Thyroid gland (tissue), 4 donors: ENCODE measurements at regions not wholly inside any gene's neighbourhood (a gene's known extent, or its start where the extent isn't known, plus 50 kb on each side); places are given as distances from the start of the nearest gene placed in this dataset.

ENCODE experiments used
- POLR2A ChIP-seq, 2 donors: fragments of 450-650 bp; IDR thresholded peaks; one replicate each; pipeline ENCODE4 v1.6.1; 2017; ENCODE audit warnings: antibody characterized with exemption in 2 of 2, mild to moderate bottlenecking in 2 of 2, moderate library complexity in 1 of 2
- TF ChIP-seq, protein P1 (sequence below), 6 experiments: fragments of 200-600 bp in 3 of 6; fragments of 450-650 bp in 3 of 6; sonication (generic) in 3 of 6; IDR thresholded peaks; one replicate each; pipeline ENCODE4 v1.5.1; 2016 to 2019; ENCODE audit warnings: antibody characterized with exemption in 6 of 6, mild to moderate bottlenecking in 2 of 6, inconsistent platforms in 1 of 6, moderate library complexity in 1 of 6

DNA sequence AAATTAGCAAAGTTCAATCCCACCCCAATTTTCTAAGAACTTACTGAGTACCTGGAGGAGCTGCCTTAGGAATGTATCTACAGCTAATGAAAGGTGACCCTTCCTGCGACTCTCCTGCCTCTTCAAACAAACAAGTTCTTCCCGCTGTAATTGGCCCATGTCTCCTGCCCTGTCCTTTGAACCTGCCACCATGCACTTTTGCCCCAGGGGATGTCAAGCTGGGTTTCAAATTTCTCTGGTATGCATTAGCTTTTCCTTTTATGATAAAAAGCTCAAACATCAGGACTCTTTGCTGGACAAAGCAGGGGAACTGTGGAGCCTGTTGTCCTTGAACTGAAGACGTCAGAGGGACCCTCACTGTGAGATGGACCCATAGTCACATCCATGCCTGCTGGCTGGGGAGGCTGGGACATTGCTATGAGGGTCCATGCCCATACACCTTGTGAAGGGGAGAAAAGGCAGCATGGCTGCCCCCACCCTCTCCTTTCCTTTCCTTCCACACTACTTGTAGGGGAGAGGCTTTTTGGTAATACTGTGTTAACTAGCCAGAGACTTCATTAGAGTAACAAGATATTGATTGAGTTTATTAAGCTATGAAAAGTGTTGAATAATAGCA lies 210.7 kb upstream of the COPS8 start:
- TF ChIP-seq, protein P1, sequence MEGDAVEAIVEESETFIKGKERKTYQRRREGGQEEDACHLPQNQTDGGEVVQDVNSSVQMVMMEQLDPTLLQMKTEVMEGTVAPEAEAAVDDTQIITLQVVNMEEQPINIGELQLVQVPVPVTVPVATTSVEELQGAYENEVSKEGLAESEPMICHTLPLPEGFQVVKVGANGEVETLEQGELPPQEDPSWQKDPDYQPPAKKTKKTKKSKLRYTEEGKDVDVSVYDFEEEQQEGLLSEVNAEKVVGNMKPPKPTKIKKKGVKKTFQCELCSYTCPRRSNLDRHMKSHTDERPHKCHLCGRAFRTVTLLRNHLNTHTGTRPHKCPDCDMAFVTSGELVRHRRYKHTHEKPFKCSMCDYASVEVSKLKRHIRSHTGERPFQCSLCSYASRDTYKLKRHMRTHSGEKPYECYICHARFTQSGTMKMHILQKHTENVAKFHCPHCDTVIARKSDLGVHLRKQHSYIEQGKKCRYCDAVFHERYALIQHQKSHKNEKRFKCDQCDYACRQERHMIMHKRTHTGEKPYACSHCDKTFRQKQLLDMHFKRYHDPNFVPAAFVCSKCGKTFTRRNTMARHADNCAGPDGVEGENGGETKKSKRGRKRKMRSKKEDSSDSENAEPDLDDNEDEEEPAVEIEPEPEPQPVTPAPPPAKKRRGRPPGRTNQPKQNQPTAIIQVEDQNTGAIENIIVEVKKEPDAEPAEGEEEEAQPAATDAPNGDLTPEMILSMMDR (IDR thresholded peaks at IDR 0.05): no peak
- no peak for TF ChIP-seq POLR2A (IDR thresholded peaks at IDR 0.05)
